Fibroblast of villous mesenchyme (primary cell): ENCODE measurements at regions not wholly inside any gene's neighbourhood (a gene's known extent, or its start where the extent isn't known, plus 50 kb on each side); places are given as distances from the start of the nearest gene placed in this dataset.

ENCODE experiments used
- DNase-seq: peaks from one replicate; pipeline ENCODE4 v3.0.0-alpha.2; 2010; ENCODE audit warnings: low read depth
- H3K4me3 ChIP-seq: 2 replicates; pipeline ENCODE4 v1.5.1; 2011; ENCODE audit warnings: low read depth, mild to moderate bottlenecking, low read length
- CTCF ChIP-seq: IDR thresholded peaks from 2 replicates; pipeline ENCODE4 v1.5.1; 2012; ENCODE audit warnings: low read depth, mild to moderate bottlenecking, low read length; ENCODE audit not compliant: insufficient read depth

- no peak for DNase-seq
- TF ChIP-seq CTCF = no peak
Measured at GRCh38 chr13:107480130-107480529, 735.2 kb downstream of the LIG4 start.

GRCh38 chr13:107477772-107478379, 737.5 kb downstream of the LIG4 start:
- H3K4me3 ChIP-seq = no peak overlapping the region
- TF ChIP-seq CTCF = no peak
- DNase-seq = no peak

More at GRCh38 chr13:107480130-107480529, 735.2 kb downstream of the LIG4 start:
- no peak overlapping the region for H3K4me3 ChIP-seq

GRCh38 chr13:107475753-107476453, 739.4 kb downstream of the LIG4 start:
- H3K4me3 ChIP-seq = no peak overlapping the region
- TF ChIP-seq CTCF = no peak
- no peak for DNase-seq

- TF ChIP-seq CTCF = no peak
- H3K4me3 ChIP-seq = no peak overlapping the region
- no peak for DNase-seq
Measured at GRCh38 chr13:107473253-107473652, 742.1 kb downstream of the LIG4 start.

- no peak overlapping the region for H3K4me3 ChIP-seq
- no peak for TF ChIP-seq CTCF
- peak; percentile 43 for DNase-seq
Measured at GRCh38 chr13:107466326-107467099, 748.8 kb downstream of the LIG4 start.

GRCh38 chr13:107462501-107462900, 752.8 kb downstream of the LIG4 start:
- TF ChIP-seq CTCF = no peak
- no peak overlapping the region for H3K4me3 ChIP-seq
- no peak for DNase-seq
